ENCODE measurements at regions not wholly inside any gene's neighbourhood (a gene's known extent, or its start where the extent isn't known, plus 50 kb on each side); places are given as distances from the start of the nearest gene placed in this dataset.

DNA sequence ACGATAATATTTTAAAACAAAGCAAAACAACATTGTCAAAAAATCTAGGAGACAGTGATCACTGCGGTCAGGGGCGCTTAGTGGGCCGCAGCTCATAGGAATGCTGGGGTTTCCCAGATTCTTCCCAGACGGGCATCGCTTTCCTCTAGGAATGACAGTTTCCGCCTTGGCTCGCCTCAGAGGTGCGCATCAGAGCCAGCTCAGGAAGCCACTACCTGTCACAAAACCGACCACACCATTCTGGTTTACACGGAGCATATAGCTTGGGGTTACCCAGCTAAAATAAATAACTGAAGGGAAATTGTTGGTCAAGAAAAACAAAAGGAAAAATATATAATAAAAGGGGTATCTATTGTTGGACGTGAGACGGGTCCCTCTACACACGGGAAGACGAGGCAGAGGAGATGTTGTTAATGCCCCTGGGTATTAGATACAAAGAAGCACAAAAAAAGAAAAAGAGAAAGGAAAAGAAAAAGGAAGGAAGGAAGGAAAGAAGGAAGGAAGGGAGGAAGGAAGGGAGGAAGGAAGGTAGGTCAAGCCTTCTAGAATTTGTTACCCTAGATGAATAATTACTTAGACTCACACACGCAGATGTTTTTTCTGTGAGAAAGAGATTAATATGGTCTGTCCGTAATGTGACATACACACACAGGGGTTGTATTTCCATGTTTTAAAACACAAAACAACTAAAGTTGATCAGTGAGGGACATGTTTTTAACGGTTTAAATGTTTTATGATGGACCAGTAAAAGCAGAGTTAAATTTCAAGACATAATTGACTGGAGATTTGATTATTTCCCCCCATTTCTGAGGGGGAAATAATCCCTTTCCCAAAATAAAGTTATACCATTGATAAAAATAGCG lies 292.4 kb upstream of the NFE2L3 start:
- no peak for DNase-seq (ENCODE audit: low read depth)

GRCh38 chr7:25860275-25861163 lies 291.5 kb upstream of the NFE2L3 start:
- DNase-seq (ENCODE audit: low read depth): peak; percentile 83

DNA sequence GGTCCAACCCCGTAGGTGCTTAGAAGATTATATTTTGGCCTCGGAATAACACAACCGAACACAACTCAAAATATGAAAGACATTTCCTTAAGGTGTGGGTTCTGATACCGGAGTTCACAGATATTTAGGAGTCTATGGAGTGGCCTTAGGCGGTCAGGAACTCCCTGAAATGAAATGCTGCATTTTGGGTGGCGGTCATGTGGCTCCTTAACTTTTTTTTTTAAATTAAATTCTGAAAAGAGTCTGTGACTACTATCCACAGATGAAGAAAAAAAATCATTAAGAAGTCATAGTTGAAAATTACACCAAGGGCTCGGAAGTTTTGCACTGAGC lies 290.9 kb upstream of the NFE2L3 start:
- no peak for DNase-seq (ENCODE audit: low read depth)

DNA sequence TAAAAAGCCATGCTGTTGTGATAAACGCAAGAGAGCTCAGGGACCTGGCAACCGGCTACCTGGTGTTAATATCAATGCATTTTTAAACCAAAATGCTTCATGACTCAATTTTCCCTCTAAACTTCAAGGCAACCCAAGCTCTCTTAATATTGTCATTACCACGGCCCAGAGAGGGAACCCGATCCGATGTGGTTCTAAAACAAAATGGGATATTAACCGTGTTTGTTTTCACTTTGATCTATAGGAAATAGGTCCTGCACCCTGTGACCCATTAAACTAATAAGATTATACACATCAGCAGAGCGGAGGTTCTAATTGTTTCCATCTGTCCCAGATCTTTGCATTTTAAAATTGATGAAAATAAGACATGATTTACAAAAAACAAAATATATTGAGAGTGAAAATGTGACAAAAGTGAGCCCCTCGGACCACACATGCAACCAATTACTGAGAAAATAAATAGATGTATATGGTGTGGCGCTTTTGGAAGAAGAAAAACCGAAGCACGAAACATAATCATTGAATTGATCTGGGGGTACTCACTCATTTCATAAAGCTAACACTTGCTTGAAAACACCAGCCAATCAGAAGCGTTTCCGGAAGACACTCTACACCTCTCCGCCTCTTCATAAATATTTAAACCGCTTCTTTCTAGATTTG lies 290.3 kb upstream of the NFE2L3 start:
- DNase-seq (ENCODE audit: low read depth): no peak

DNA sequence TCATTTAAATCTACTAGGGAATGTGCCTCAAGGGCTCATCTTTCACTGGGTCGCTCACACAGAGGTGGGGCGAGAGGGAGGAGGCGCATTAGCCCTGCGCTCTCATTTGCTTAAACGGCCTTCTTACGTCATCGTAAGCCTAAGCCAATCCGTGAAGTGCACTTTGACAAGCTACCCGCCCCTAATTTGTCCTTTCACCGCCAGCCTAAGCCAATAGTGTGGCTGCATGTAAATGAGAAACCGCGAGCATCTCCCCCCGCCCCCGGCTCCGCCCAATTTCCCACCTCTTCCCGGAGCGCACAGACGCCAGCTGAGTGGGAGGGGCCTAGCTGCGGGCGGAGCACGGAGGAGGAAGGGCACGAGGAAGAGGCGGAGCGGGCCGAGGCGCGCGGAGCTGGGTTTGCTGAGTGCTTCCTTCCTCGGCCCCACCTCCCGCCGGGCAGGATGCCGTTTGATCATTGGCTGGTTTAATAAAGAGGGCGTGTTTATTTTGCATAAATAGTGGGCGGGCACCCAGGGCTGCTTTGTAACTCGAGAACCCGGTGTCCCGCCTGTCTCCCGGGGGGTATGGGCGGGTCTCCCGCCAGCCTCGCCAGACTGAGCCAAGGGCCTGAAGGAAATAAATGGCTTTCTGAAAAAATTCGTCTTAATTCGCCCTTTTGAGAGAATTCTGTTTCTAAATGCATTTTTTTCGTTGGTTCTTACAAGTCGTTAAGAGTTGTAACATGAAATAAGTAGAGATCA lies 289.6 kb upstream of the NFE2L3 start:
- DNase-seq (ENCODE audit: low read depth): peak; percentile 100

- DNase-seq (ENCODE audit: low read depth): no peak
Measured at GRCh38 chr7:25863005-25863728, 288.8 kb upstream of the NFE2L3 start.

GRCh38 chr7:25863729-25864110 lies 288.3 kb upstream of the NFE2L3 start:
- DNase-seq (ENCODE audit: low read depth): no peak

DNA sequence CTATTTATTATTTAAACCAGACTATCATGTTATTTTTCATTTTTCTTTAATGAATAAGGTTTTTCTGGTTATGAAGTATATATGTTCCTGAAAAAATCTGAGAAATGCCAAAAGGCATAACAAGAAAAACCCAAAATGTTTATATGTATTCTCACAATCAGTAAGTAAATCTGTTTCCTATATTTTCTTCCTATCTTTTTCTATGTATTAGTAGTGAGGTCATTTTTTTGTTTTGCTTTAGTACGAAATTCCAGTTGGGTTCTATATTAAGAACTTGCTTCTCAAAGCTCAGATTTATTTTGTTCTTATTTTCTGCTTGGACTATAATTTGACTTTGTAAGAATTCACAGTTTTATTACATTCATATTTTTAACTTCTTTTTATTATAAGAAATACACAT lies 287.5 kb upstream of the NFE2L3 start:
- DNase-seq (ENCODE audit: low read depth): no peak

GRCh38 chr7:25864943-25865751 lies 286.9 kb upstream of the NFE2L3 start:
- no peak for DNase-seq (ENCODE audit: low read depth)

- DNase-seq (ENCODE audit: low read depth): no peak
Measured at GRCh38 chr7:25868509-25868908, 283.5 kb upstream of the NFE2L3 start.

DNA sequence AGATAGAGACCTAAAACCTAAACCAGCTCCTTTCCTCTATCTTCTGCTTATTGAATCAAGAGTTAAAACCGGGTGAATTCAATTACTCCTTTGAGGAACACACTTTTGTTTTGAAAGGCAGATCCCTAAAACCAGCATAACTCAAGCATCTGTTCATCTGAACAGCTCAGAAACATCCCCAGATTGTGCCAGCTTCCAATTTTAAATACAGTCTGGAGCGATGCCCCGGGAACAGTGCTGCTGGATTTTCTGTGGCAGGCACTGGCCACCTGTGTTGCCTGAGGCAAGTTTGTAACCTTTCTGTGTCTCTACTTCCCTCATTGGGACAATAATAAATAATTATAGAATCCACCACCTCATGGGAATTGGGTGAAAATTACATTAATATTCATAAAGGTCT lies 281.4 kb upstream of the NFE2L3 start:
- DNase-seq (ENCODE audit: low read depth): no peak

GRCh38 chr7:25876092-25876491 lies 275.9 kb upstream of the NFE2L3 start:
- DNase-seq (ENCODE audit: low read depth): no peak

DNA sequence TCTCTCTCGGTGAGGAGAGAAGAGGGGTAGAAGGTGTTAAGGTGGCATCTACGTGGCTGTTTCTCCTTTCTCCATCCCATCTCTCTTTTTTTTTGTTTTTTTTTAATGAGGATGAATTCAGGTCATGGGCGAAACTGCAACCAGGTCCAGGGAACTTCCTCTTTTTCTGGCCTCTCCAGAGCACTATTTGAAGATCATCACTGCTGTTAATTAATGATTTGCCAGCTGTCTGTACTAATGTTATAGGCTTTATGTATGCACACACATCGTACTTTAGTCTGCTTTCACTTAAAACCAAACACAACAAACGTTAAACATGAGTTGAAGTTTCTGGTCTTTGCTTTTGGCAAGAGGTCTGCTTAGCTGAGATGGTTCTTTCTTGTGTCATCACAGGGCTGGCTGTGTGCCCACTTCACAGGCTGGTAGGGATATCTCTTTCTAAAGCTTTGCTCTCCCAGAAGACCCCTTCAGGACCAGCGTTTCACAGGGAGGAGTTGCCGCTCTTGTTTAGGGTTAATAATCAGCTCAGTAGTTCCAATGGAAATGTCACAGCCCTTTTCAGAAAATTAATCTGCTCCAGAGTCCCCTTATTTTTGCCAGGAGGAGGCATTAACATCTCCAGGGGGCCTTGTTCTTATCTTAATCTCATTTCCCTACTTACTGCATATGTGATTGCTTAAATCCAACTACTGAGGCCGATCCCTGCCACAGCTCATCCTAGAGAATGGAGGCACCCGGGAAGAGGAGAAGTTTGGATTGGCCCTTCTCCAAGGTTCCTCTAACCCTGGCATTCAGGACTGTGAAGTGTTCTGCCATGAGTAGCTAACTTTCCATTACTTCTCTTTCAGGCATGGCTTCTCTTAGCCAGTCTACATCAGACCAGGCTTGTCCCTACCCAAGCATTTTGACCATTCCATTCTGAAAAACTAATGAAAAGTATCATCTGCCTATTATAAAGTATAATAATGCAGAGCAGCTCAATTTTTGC lies 273.9 kb upstream of the NFE2L3 start:
- no peak for DNase-seq (ENCODE audit: low read depth)

- no peak for DNase-seq (ENCODE audit: low read depth)
Measured at GRCh38 chr7:25879799-25880198, 272.2 kb upstream of the NFE2L3 start.

DNA sequence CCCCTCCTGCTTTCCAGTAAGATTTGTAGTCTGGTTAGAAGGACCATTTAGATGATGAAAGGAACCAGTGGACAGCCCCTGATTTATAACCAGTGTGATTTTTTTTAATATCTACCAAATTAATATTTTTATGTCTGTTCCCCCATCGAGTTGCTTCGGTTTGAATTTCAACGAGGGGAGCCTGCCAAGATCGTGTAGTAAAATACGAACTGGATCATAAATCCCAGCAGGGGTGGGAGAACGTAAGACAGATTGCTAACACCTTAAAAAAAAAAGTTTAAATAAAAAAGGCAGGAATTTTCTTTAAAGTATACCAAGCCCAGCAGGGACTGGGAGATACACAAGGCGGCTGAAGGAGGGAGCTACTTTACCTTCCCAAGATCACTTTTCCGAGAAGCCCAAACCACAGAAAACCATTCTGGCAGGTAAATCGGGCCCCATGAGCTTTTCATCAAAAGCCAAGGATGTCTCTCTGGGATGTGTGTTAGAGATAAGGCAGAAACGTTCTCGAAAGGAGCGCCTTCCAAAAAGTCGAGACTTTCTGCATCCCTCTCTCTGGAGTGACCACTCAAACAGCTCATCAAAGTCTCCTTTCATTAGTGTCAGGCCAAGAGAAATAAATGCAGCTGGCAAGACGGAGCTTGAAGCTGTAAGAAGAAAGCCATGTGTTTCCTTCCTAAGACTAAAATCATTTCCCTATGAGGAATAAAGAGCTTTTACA lies 270.5 kb upstream of the NFE2L3 start:
- DNase-seq (ENCODE audit: low read depth): no peak

GRCh38 chr7:25882151-25882773 lies 269.7 kb upstream of the NFE2L3 start:
- no peak for DNase-seq (ENCODE audit: low read depth)

DNA sequence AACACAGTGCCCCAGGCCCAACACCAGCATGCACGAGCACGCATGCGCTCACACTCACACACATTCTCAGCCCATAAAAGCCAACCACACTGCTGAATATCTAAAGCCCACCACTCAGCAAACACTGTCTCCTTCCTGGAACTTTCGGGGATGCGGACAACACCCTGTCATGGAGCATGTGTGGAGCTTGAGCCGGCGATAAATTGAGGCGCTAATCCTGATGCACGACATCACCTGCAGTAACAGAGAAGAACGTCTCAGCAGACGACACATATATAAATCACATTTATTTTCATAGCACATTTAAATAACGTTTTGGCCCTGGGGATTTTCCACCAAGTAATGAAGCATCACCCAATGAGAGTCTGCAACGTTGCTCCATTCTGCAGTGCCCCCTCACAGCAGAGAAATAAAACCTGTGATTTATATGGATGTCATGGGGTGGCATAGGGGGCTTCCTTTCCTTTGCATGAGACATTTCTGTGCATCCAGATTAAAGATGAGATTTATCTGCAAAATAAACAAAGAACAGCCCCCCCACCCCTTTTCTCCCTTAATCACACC lies 267.7 kb upstream of the NFE2L3 start:
- DNase-seq (ENCODE audit: low read depth): no peak

All from Daoy (cell line).